GM23248 (cell line): ENCODE measurements at regions not wholly inside any gene's neighbourhood (a gene's known extent, or its start where the extent isn't known, plus 50 kb on each side); places are given as distances from the start of the nearest gene placed in this dataset.

ENCODE experiments used
- EZH2 ChIP-seq: fragments of 200-600 bp; sonication (generic); IDR thresholded peaks from 2 replicates; pipeline ENCODE4 v1.6.1; 2018; ENCODE audit warnings: antibody characterized with exemption, mild to moderate bottlenecking; ENCODE audit not compliant: insufficient read depth, poor library complexity, severe bottlenecking
- EZH2phosphoT487 ChIP-seq: fragments of 200-600 bp; sonication (generic); IDR thresholded peaks from 2 replicates; pipeline ENCODE4 v1.6.1; 2018; ENCODE audit warnings: antibody characterized with exemption, moderate library complexity, mild to moderate bottlenecking, low read depth; ENCODE audit not compliant: insufficient read depth

GRCh38 chrX:140038842-140039241 lies 73.5 kb upstream of the CXorf66 start:
- TF ChIP-seq EZH2 (no peak), EZH2phosphoT487 (no peak)
